SK-N-SH (cell line): ENCODE measurements at regions not wholly inside any gene's neighbourhood (a gene's known extent, or its start where the extent isn't known, plus 50 kb on each side); places are given as distances from the start of the nearest gene placed in this dataset.

ENCODE experiments used
- CTCF ChIA-PET: fragments of 300-600, 350-600 bp; formaldehyde crosslinking; extraction: SDS; loops from one replicate; lab custom pipeline; 2021; lab: Yijun Ruan, JAX
- POLR2A ChIA-PET: fragments of 350-600 bp; sonication (Branson Sonifier 250); formaldehyde crosslinking; extraction: SDS; loops from one replicate; lab custom pipeline; 2020; ENCODE audit warnings: antibody characterized with exemption, inconsistent platforms; lab: Yijun Ruan, JAX
- DNase-seq: peaks from one replicate; pipeline ENCODE4 v3.0.0; 2012
- H2AFZ ChIP-seq: fragments of 200-600 bp; sonication (generic); 2 replicates; pipeline ENCODE4 v1.8.1; 2016; ENCODE audit warnings: antibody characterized with exemption, mild to moderate bottlenecking, low read depth
- H3F3A ChIP-seq: fragments of 200-600 bp; sonication (generic); replicated peaks from 2 replicates; pipeline ENCODE3; 2016; ENCODE audit warnings: antibody characterized with exemption, mild to moderate bottlenecking; ENCODE audit not compliant: insufficient read depth
- H3K27ac ChIP-seq, 2 experiments: fragments of 200-500 bp in 1 of 2; fragments of 200-600 bp in 1 of 2; sonication (Bioruptor generic) in 1 of 2; sonication (generic), shearing (Covaris generic) in 1 of 2; 2 replicates each; pipeline versions ENCODE4 v1.5.1 to v1.6.1; 2014 to 2016; ENCODE audit warnings: low read depth in 2 of 2, inconsistent platforms in 1 of 2, low read length in 1 of 2, mild to moderate bottlenecking in 1 of 2, mixed read lengths in 1 of 2
- H3K27me3 ChIP-seq: fragments of 200-600 bp; sonication (generic), shearing (Covaris generic); 2 replicates; pipeline ENCODE4 v1.6.1; 2016; ENCODE audit warnings: mixed run types; ENCODE audit not compliant: insufficient read depth
- H3K36me3 ChIP-seq, 2 experiments: fragments of 200-500 bp in 1 of 2; fragments of 200-600 bp in 1 of 2; sonication (Bioruptor generic) in 1 of 2; sonication (generic) in 1 of 2; replicated peaks in 1 of 2; 2 replicates each; pipeline versions ENCODE3 to v1.5.1; 2014 to 2016; ENCODE audit warnings: low read length in 1 of 2, mild to moderate bottlenecking in 1 of 2; ENCODE audit not compliant: insufficient read depth in 2 of 2, control insufficient read depth in 1 of 2
- H3K4me1 ChIP-seq, 2 experiments: fragments of 200-500 bp in 1 of 2; fragments of 200-600 bp in 1 of 2; sonication (Bioruptor generic) in 1 of 2; sonication (generic), shearing (Covaris generic) in 1 of 2; 2 replicates each; pipeline versions ENCODE4 v1.5.1 to v1.6.1; 2014 to 2016; ENCODE audit warnings: low read depth in 1 of 2, low read length in 1 of 2, mixed run types in 1 of 2; ENCODE audit not compliant: insufficient read depth in 2 of 2, control insufficient read depth in 1 of 2
- H3K4me2 ChIP-seq: fragments of 200-600 bp; sonication (generic), shearing (Covaris generic); 2 replicates; pipeline ENCODE4 v1.6.1; 2017; ENCODE audit warnings: mixed run types
- H3K4me3 ChIP-seq, 2 experiments: fragments of 200-500 bp in 1 of 2; fragments of 200-600 bp in 1 of 2; sonication (Bioruptor generic) in 1 of 2; sonication (generic), shearing (Covaris generic) in 1 of 2; 2 replicates each; pipeline versions ENCODE4 v1.5.1 to v1.8.1; 2014 to 2016; ENCODE audit warnings: low read depth in 2 of 2, inconsistent platforms in 1 of 2, low read length in 1 of 2, mild to moderate bottlenecking in 1 of 2, mixed read lengths in 1 of 2, moderate library complexity in 1 of 2
- H3K79me2 ChIP-seq: fragments of 200-600 bp; sonication (generic); 2 replicates; pipeline ENCODE4 v1.8.1; 2017; ENCODE audit warnings: mild to moderate bottlenecking; ENCODE audit not compliant: insufficient read depth
- H3K9ac ChIP-seq: fragments of 200-600 bp; sonication (generic); 2 replicates; pipeline ENCODE4 v1.6.1; 2017; ENCODE audit warnings: mixed run types
- H3K9me2 ChIP-seq: fragments of 200-600 bp; sonication (generic); 2 replicates; pipeline ENCODE4 v1.6.1; 2017; ENCODE audit warnings: mixed run types
- H3K9me3 ChIP-seq: fragments of 200-600 bp; sonication (generic); 2 replicates; pipeline ENCODE4 v1.6.1; 2017; ENCODE audit warnings: mixed run types, mild to moderate bottlenecking, moderate library complexity
- H4K20me1 ChIP-seq: fragments of 200-600 bp; sonication (generic); 2 replicates; pipeline ENCODE4 v1.6.1; 2017; ENCODE audit warnings: mild to moderate bottlenecking, mixed run types; ENCODE audit not compliant: insufficient read depth
- CHD2 ChIP-seq: fragments of 150-350 bp; IDR thresholded peaks from 2 replicates; pipeline ENCODE4 v1.6.1; 2018; ENCODE audit warnings: low read length; ENCODE audit not compliant: partially characterized antibody
- CTCF ChIP-seq: fragments of 200-600 bp; sonication (generic); IDR thresholded peaks from 2 replicates; pipeline ENCODE4 v1.6.1; 2017; ENCODE audit warnings: antibody characterized with exemption, mild to moderate bottlenecking, moderate library complexity
- EP300 ChIP-seq, 2 experiments: IDR thresholded peaks; 2 replicates each; pipeline versions ENCODE4 v1.4.0 to v1.6.1; 2012; ENCODE audit warnings: borderline replicate concordance in 1 of 2, low read depth in 1 of 2, low read length in 1 of 2
- GATA2 ChIP-seq: sonication (generic); formaldehyde crosslinking; IDR thresholded peaks from 2 replicates; pipeline ENCODE4 v1.5.0; 2020; ENCODE audit warnings: mild to moderate bottlenecking, missing genetic modification reagents
- MEF2A ChIP-seq: IDR thresholded peaks from 2 replicates; pipeline ENCODE4 v1.4.0; 2012; ENCODE audit warnings: low read depth, borderline replicate concordance
- NFIC ChIP-seq: IDR thresholded peaks from 2 replicates; pipeline ENCODE4 v1.4.0; 2012; ENCODE audit warnings: borderline replicate concordance
- RAD21 ChIP-seq: IDR thresholded peaks from 2 replicates; pipeline ENCODE4 v1.6.1; 2012; ENCODE audit warnings: mild to moderate bottlenecking, low read length
- REST ChIP-seq: IDR thresholded peaks from 2 replicates; pipeline ENCODE4 v1.6.1; 2012; ENCODE audit warnings: mild to moderate bottlenecking, low read depth, low read length, moderate library complexity
- SIN3A ChIP-seq: IDR thresholded peaks from 2 replicates; pipeline ENCODE4 v1.6.1; 2012; ENCODE audit warnings: low read depth, mild to moderate bottlenecking, low read length, moderate library complexity, borderline replicate concordance
- TCF12 ChIP-seq: IDR thresholded peaks from 2 replicates; pipeline ENCODE4 v1.4.0; 2012
- USF1 ChIP-seq: IDR thresholded peaks from 2 replicates; pipeline ENCODE4 v1.4.0; 2012; ENCODE audit warnings: low read depth, borderline replicate concordance
- YY1 ChIP-seq: IDR thresholded peaks from 2 replicates; pipeline ENCODE4 v1.4.0; 2012; ENCODE audit warnings: low read depth, mild to moderate bottlenecking
- ZBTB33 ChIP-seq: IDR thresholded peaks from 2 replicates; pipeline ENCODE4 v1.4.0; 2012; ENCODE audit warnings: low read depth, borderline replicate concordance
- WGBS: methylation state at CpG from one replicate; pipeline ENCODE4 v1.1.6; 2017; ENCODE audit warnings: low lambda C conversion rate; 5-methylcytosine and 5-hydroxymethylcytosine counted together
- TF ChIP-seq, protein P1 (sequence below): IDR thresholded peaks from 2 replicates; pipeline ENCODE4; 2012
- TF ChIP-seq, protein P2 (sequence below): fragments of 150-350 bp; IDR thresholded peaks from 2 replicates; pipeline ENCODE4 v1.6.1; 2016; ENCODE audit warnings: mild to moderate bottlenecking, low read depth, low read length

- DNase-seq = no peak
- TF ChIP-seq EP300 (IDR thresholded peaks at IDR 0.05; ENCODE audit: borderline replicate concordance in 1 of 2, low read depth in 1 of 2, low read length in 1 of 2) = no peak
- TF ChIP-seq YY1 = no peak
- TF ChIP-seq TCF12 = no peak
- TF ChIP-seq NFIC = no peak
- TF ChIP-seq USF1 = no peak
- TF ChIP-seq MEF2A = no peak
- TF ChIP-seq GATA2 (CRISPR knock-in tag) = no peak
- no peak for TF ChIP-seq ZBTB33
- TF ChIP-seq REST = no peak
- no peak for TF ChIP-seq CTCF
- TF ChIP-seq, protein P1, sequence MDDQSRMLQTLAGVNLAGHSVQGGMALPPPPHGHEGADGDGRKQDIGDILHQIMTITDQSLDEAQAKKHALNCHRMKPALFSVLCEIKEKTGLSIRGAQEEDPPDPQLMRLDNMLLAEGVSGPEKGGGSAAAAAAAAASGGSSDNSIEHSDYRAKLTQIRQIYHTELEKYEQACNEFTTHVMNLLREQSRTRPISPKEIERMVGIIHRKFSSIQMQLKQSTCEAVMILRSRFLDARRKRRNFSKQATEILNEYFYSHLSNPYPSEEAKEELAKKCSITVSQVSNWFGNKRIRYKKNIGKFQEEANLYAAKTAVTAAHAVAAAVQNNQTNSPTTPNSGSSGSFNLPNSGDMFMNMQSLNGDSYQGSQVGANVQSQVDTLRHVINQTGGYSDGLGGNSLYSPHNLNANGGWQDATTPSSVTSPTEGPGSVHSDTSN = no peak
- TF ChIP-seq RAD21 = no peak
- no peak for TF ChIP-seq SIN3A
- TF ChIP-seq, protein P2, sequence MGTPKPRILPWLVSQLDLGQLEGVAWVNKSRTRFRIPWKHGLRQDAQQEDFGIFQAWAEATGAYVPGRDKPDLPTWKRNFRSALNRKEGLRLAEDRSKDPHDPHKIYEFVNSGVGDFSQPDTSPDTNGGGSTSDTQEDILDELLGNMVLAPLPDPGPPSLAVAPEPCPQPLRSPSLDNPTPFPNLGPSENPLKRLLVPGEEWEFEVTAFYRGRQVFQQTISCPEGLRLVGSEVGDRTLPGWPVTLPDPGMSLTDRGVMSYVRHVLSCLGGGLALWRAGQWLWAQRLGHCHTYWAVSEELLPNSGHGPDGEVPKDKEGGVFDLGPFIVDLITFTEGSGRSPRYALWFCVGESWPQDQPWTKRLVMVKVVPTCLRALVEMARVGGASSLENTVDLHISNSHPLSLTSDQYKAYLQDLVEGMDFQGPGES = no peak
- TF ChIP-seq CHD2 = no peak
- TF ChIP-seq, all 33 proteins: peak for 0
- H3K27ac ChIP-seq = no peak overlapping the region
- no peak overlapping the region for H3K4me2 ChIP-seq
- H3K4me1 ChIP-seq = no peaks in the 10 kb centered on the region
- H3K9me2 ChIP-seq = no peaks in the 10 kb centered on the region
- no peaks in the 10 kb centered on the region for H3F3A ChIP-seq
- no peak overlapping the region for H3K9ac ChIP-seq
- H2AFZ ChIP-seq = no peak overlapping the region
- no peak overlapping the region for H3K4me3 ChIP-seq
- no peaks in the 10 kb centered on the region for H3K36me3 ChIP-seq
- no peaks in the 10 kb centered on the region for H4K20me1 ChIP-seq
- POLR2A ChIA-PET = no interaction called here
- CTCF ChIA-PET = interaction anchor here (1.0 kb wide), 1 partner anchor 8 kb away, joined by 3 read pairs; no protein-coding TSS in a partner anchor
- H3K9me3 ChIP-seq = no peaks in the 10 kb centered on the region; the same call in 1 of the 2 replicates
- H3K79me2 ChIP-seq = no peaks in the 10 kb centered on the region
- H3K27me3 ChIP-seq = no peaks in the 10 kb centered on the region
- 61% methylated on average over 2 of the region's 2 CpGs for WGBS
Observed at GRCh38 chr5:166834246-166834645, 1457.2 kb upstream of the WWC1 start.
